B cell (primary cell): ENCODE measurements at regions not wholly inside any gene's neighbourhood (a gene's known extent, or its start where the extent isn't known, plus 50 kb on each side); places are given as distances from the start of the nearest gene placed in this dataset.

Source experiments
- ATAC-seq: fragments of 200-7000 bp; cut with Tn5 transposase; one replicate; pipeline ENCODE4 v1.10.0; 2021; ENCODE audit warnings: low read depth, mild to moderate bottlenecking, moderate number of reproducible peaks, moderate library complexity
- CTCF ChIA-PET: fragments of 350-600 bp; sonication (Branson Sonifier 250); formaldehyde crosslinking; loops from one replicate; lab custom pipeline; 2021; ENCODE audit warnings: antibody characterized with exemption, inconsistent platforms; lab: Charles Lee
- POLR2A ChIA-PET: fragments of 350-600 bp; sonication (Branson Sonifier 250); formaldehyde crosslinking; loops from one replicate; lab custom pipeline; 2021; ENCODE audit warnings: antibody characterized with exemption; lab: Charles Lee
- DNase-seq: peaks from one replicate; pipeline ENCODE4 v3.0.0; 2013
- H2AFZ ChIP-seq: 2 replicates; pipeline ENCODE4 v1.6.1; 2012; ENCODE audit warnings: mild to moderate bottlenecking, low read depth, low read length; ENCODE audit not compliant: insufficient read depth, poor library complexity, severe bottlenecking
- H3K27ac ChIP-seq, 2 donors: 1 replicate in 1 of 2; 2 replicates in 1 of 2; pipeline ENCODE4 v1.5.1; 2012 to 2013; ENCODE audit warnings: low read length in 2 of 2, mild to moderate bottlenecking in 2 of 2, moderate library complexity in 1 of 2
- H3K27me3 ChIP-seq, 4 experiments: fragments of 200-600 bp in 1 of 4; sonication (generic) in 1 of 4; replicated peaks in 1 of 4; 1 replicate in 2 of 4; 2 replicates in 2 of 4; pipeline versions ENCODE4 v1.6.1 to v1.7.0; 2013 to 2016; ENCODE audit warnings: low read length in 3 of 4, mild to moderate bottlenecking in 2 of 4, mixed read lengths in 1 of 4, moderate library complexity in 1 of 4; ENCODE audit not compliant: insufficient read depth in 4 of 4, control insufficient read depth in 3 of 4; ENCODE audit errors: control extremely low read depth in 1 of 4
- H3K36me3 ChIP-seq, 2 experiments: replicated peaks in 1 of 2; 1 replicate in 1 of 2; 2 replicates in 1 of 2; pipeline versions ENCODE4 v1.6.1 to v1.7.1; 2013; ENCODE audit warnings: low read length in 1 of 2; ENCODE audit not compliant: insufficient read depth in 2 of 2, control insufficient read depth in 1 of 2; ENCODE audit errors: control extremely low read depth in 1 of 2, extremely low read depth in 1 of 2
- H3K4me1 ChIP-seq, 2 donors: fragments of 200-600 bp in 1 of 2; sonication (generic) in 1 of 2; 1 replicate in 1 of 2; 2 replicates in 1 of 2; pipeline versions ENCODE4 v1.5.1 to v1.6.1; 2013 to 2017; ENCODE audit warnings: low read length in 2 of 2; ENCODE audit not compliant: control insufficient read depth in 2 of 2, insufficient read depth in 2 of 2
- H3K4me2 ChIP-seq: replicated peaks from 2 replicates; pipeline ENCODE3; 2012; ENCODE audit warnings: mild to moderate bottlenecking, low read depth, low read length; ENCODE audit not compliant: poor library complexity, severe bottlenecking
- H3K4me3 ChIP-seq, 5 experiments: fragments of 200-600 bp in 1 of 5; sonication (generic) in 1 of 5; 1 replicate in 3 of 5; 2 replicates in 2 of 5; pipeline versions ENCODE4 v1.5.1 to v1.7.0; 2011 to 2016; ENCODE audit warnings: low read length in 4 of 5, mild to moderate bottlenecking in 4 of 5, low read depth in 2 of 5, control low read depth in 1 of 5, moderate library complexity in 1 of 5; ENCODE audit not compliant: insufficient read depth in 1 of 5; ENCODE audit errors: control extremely low read depth in 1 of 5, extremely low read depth in 1 of 5
- H3K79me2 ChIP-seq: fragments of 200-600 bp; sonication (generic); one replicate; pipeline ENCODE4 v1.6.0; 2016; ENCODE audit warnings: low read length; ENCODE audit not compliant: control insufficient read depth, insufficient read depth
- H3K9ac ChIP-seq: fragments of 200-600 bp; sonication (generic); 2 replicates; pipeline ENCODE4 v1.6.1; 2017; ENCODE audit warnings: mild to moderate bottlenecking, low read length, moderate library complexity
- H3K9me3 ChIP-seq, 3 donors: one replicate each; pipeline versions ENCODE4 v1.6.1 to v1.7.1; 2013; ENCODE audit warnings: low read length in 2 of 3; ENCODE audit not compliant: control insufficient read depth in 2 of 3, insufficient read depth in 1 of 3; ENCODE audit errors: control extremely low read depth in 1 of 3
- H4K20me1 ChIP-seq: 2 replicates; pipeline ENCODE4 v1.6.0; 2012; ENCODE audit warnings: mild to moderate bottlenecking, low read length; ENCODE audit not compliant: insufficient read depth, control insufficient read depth, poor library complexity, severe bottlenecking
- H3K27ac Mint-ChIP-seq: one replicate; pipeline ENCODE4 v1.8.0; 2021; ENCODE audit warnings: mixed read lengths
- H3K27me3 Mint-ChIP-seq: one replicate; pipeline ENCODE4 v1.8.0; 2021; ENCODE audit warnings: mixed read lengths
- H3K4me1 Mint-ChIP-seq: one replicate; pipeline ENCODE4 v1.8.0; 2021; ENCODE audit warnings: mixed read lengths
- H3K4me3 Mint-ChIP-seq: one replicate; pipeline ENCODE4 v1.8.0; 2021; ENCODE audit warnings: mixed read lengths
- H3K9me3 Mint-ChIP-seq: one replicate; pipeline ENCODE4 v1.8.0; 2022; ENCODE audit warnings: mixed read lengths; ENCODE audit not compliant: insufficient read depth
- EZH2 ChIP-seq: IDR thresholded peaks from 2 replicates; pipeline ENCODE4 v1.6.1; 2012; ENCODE audit warnings: borderline replicate concordance, low read depth, mild to moderate bottlenecking, moderate library complexity, low read length; ENCODE audit not compliant: insufficient read depth, poor library complexity, severe bottlenecking
- WGBS: methylation state at CpG from one replicate; pipeline ENCODE4 v1.1.5; 2013; ENCODE audit warnings: missing lambda C conversion rate; ENCODE audit not compliant: insufficient coverage; 5-methylcytosine and 5-hydroxymethylcytosine counted together
- intact Hi-C: fragments of 100-400 bp; cut with micrococcal nuclease; formaldehyde crosslinking; loops from one replicate; pipeline ENCODE4 v1.10.0; 2022
- TF ChIP-seq, protein P1 (sequence below): fragments of 200-600 bp; IDR thresholded peaks from one replicate; pipeline ENCODE4 v1.8.0; 2022; ENCODE audit warnings: antibody characterized with exemption, mild to moderate bottlenecking

DNA sequence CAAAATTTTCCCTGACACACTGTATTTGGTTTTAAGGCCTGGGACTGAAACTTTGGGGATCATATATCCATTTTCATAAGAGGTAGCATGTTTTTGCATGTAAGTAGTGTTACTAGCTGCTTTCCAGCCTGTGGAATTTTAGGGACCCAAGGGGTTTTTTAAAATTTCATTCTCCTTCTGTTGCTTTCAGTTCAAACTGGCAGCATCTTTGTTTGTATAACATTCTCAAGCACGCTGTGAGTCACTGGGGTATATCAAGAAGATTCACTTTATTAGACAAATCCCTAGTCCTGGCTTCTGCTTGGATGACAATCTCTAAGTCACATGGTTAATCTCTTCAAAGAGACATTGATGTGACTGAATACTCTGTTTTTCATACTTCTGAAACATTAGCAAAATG lies 479.0 kb downstream of the CYLC2 start:
- no peak overlapping the region for H3K27ac Mint-ChIP-seq
- Histone ChIP-seq H3K79me2 (no peaks in the 10 kb centered on the region), H3K4me1 (no peaks in the 10 kb centered on the region), H3K27ac (no peak overlapping the region), H2AFZ (no peak overlapping the region), H3K4me3 (no peak overlapping the region), H3K36me3 (no peaks in the 10 kb centered on the region), H3K4me2 (no peak overlapping the region), H3K27me3 (no peaks in the 10 kb centered on the region), H3K9me3 (peaks cover 0 to 11% (median 0%) of the 10 kb centered on the region in 3 donors), H3K9ac (no peak overlapping the region), H4K20me1 (no peaks in the 10 kb centered on the region)
- TF ChIP-seq, protein P1, sequence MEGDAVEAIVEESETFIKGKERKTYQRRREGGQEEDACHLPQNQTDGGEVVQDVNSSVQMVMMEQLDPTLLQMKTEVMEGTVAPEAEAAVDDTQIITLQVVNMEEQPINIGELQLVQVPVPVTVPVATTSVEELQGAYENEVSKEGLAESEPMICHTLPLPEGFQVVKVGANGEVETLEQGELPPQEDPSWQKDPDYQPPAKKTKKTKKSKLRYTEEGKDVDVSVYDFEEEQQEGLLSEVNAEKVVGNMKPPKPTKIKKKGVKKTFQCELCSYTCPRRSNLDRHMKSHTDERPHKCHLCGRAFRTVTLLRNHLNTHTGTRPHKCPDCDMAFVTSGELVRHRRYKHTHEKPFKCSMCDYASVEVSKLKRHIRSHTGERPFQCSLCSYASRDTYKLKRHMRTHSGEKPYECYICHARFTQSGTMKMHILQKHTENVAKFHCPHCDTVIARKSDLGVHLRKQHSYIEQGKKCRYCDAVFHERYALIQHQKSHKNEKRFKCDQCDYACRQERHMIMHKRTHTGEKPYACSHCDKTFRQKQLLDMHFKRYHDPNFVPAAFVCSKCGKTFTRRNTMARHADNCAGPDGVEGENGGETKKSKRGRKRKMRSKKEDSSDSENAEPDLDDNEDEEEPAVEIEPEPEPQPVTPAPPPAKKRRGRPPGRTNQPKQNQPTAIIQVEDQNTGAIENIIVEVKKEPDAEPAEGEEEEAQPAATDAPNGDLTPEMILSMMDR = no peak
- TF ChIP-seq EZH2 = no peak
- H3K9me3 Mint-ChIP-seq = peaks cover 3% of the 10 kb centered on the region
- WGBS = 100% methylated on average over 1 of the region's 1 CpG
- H3K27me3 Mint-ChIP-seq = no peaks in the 10 kb centered on the region
- ChIA-PET CTCF (no interaction called here), POLR2A (no interaction called here)
- no peak overlapping the region for H3K4me3 Mint-ChIP-seq
- no peak for DNase-seq
- ATAC-seq = no peak
- no peaks in the 10 kb centered on the region for H3K4me1 Mint-ChIP-seq
- intact Hi-C loops = no loop called here

DNA sequence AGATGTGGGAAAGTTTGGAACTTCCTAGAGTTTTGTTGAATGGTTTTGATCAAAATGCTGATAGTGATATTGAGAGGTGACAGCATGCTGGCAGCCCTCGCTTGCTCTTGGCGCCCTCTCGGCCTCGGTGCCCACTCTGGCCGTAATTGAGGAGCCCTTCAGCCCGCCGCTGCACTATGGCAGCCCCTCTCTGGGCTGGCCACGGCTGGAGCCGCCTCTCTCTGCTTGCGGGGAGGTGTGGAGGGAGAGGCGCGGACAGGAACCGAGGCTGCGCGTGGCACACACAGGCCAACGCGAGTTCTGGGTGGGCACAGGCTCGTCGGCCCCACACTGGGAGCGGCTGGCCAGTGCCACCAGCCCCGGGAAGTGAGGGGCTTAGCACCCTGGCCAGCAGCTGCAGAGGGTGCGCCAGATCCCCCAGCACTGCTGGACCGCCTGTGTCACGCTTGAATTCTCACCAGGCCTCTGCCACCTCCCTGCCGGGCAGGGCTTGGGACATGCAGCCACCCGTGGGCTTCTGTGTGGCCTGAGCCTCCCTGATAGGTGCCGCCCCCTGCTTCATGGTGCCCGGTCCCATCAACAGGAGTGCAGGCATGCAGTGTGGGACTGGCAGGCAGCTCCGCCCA lies 488.5 kb downstream of the CYLC2 start:
- Histone ChIP-seq H3K27ac (no peak overlapping the region), H3K4me1 (no peaks in the 10 kb centered on the region), H3K4me2 (no peak overlapping the region), H3K4me3 (no peak overlapping the region), H3K79me2 (no peaks in the 10 kb centered on the region), H3K9me3 (peaks cover 0 to 15% (median 0%) of the 10 kb centered on the region in 3 donors), H3K9ac (no peak overlapping the region), H3K36me3 (no peaks in the 10 kb centered on the region), H2AFZ (no peak overlapping the region), H3K27me3 (no peaks in the 10 kb centered on the region), H4K20me1 (no peaks in the 10 kb centered on the region)
- Mint-ChIP-seq H3K4me1 (no peaks in the 10 kb centered on the region), H3K27ac (no peak overlapping the region), H3K9me3 (no peaks in the 10 kb centered on the region), H3K27me3 (no peaks in the 10 kb centered on the region), H3K4me3 (no peak overlapping the region)
- intact Hi-C loops = no loop called here
- DNase-seq (no peak), ATAC-seq (no peak)
- CTCF ChIA-PET = no interaction called here
- POLR2A ChIA-PET = no interaction called here
- 94% methylated on average over 26 of the region's 29 CpGs for WGBS
- no peak for TF ChIP-seq EZH2
- TF ChIP-seq, protein P1 = no peak
